ENCODE measurements at regions not wholly inside any gene's neighbourhood (a gene's known extent, or its start where the extent isn't known, plus 50 kb on each side); places are given as distances from the start of the nearest gene placed in this dataset.

DNA sequence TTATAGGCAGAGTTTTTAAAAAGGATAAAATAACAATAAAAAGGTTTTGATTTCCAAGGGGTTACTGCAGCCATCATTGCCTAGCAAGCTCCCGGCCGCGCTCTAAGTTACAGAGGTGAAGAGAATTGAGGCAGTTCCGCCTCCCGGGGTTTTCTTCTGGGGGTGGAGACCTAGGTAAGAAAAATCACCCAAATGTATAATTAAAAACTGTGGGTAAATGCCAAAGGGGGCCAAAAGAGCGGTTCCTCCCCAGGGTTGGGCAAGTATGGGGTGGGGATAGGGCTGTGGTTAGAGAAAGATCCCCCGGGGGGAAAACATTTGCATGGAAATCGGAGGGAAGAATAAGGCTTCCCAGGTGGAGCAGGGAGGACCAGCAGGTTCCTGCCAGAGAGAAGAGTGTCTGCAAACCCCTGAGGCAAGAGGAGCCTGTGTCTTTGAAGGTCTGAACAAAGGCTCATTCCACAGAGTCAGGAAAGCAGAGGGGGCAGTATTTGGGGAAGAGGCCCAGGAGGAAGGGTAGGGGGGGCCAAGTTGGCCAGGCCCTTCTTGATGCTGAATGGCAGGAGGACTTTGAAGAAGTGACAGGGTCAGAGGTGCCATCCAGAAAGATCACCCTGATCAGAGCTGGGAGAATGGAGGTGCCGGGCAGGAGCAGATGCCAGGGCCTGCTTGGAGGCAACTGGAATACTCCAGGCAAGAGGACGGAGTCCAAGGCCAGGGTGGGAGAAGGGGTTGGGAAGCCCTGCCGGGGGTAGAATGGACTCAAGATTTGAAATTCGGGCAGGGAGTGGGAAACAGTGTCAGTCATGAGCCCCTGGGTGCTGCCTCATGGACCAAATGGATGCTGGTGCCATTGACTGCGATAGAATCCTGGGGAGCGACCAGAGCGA, 152.9 kb upstream of the RGMA start (continued):
- TF ChIP-seq EP300 (IDR thresholded peaks at IDR 0.05; ENCODE audit: borderline replicate concordance in 1 of 2, low read depth in 2 of 2, low read length in 2 of 2) (peak in 1 of 2 experiments; percentile 50; a peak in 1 of 3 replicates), HDAC2 (IDR thresholded peaks at IDR 0.05; ENCODE audit: borderline replicate concordance in 1 of 2, low read depth in 2 of 2, low read length in 2 of 2) (peak in 1 of 2 experiments; percentile 63; a peak in 1 of 4 replicates), GABPA (IDR thresholded peaks at IDR 0.05; ENCODE audit: borderline replicate concordance, insufficient read depth, low read length) (no peak), CREB1 (IDR thresholded peaks at IDR 0.05) (0 out of 2 replicates have a peak, but pooled peaks have one; percentile 7), SIN3A (conservative IDR thresholded peaks at IDR 0.05 in 1 of 2, IDR thresholded peaks at IDR 0.05 in 1 of 2; ENCODE audit: low read depth in 1 of 2, low read length in 2 of 2) (0 out of 4 replicates have a peak, but pooled peaks of 1 of the 2 experiments have one; percentile 9), SRF (IDR thresholded peaks at IDR 0.05; ENCODE audit: low read depth, low read length) (no peak)
- TF ChIP-seq, protein P1, sequence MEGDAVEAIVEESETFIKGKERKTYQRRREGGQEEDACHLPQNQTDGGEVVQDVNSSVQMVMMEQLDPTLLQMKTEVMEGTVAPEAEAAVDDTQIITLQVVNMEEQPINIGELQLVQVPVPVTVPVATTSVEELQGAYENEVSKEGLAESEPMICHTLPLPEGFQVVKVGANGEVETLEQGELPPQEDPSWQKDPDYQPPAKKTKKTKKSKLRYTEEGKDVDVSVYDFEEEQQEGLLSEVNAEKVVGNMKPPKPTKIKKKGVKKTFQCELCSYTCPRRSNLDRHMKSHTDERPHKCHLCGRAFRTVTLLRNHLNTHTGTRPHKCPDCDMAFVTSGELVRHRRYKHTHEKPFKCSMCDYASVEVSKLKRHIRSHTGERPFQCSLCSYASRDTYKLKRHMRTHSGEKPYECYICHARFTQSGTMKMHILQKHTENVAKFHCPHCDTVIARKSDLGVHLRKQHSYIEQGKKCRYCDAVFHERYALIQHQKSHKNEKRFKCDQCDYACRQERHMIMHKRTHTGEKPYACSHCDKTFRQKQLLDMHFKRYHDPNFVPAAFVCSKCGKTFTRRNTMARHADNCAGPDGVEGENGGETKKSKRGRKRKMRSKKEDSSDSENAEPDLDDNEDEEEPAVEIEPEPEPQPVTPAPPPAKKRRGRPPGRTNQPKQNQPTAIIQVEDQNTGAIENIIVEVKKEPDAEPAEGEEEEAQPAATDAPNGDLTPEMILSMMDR (IDR thresholded peaks at IDR 0.05; ENCODE audit: control extremely low read depth in 1 of 3, insufficient read depth in 1 of 3, low read depth in 1 of 3, low read length in 3 of 3), result no peak
- TF ChIP-seq, protein P2, sequence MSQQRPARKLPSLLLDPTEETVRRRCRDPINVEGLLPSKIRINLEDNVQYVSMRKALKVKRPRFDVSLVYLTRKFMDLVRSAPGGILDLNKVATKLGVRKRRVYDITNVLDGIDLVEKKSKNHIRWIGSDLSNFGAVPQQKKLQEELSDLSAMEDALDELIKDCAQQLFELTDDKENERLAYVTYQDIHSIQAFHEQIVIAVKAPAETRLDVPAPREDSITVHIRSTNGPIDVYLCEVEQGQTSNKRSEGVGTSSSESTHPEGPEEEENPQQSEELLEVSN (IDR thresholded peaks at IDR 0.05), result peak; percentile 80

Data from H1 (cell line).